GM19372 (cell line): ENCODE measurements at regions not wholly inside any gene's neighbourhood (a gene's known extent, or its start where the extent isn't known, plus 50 kb on each side); places are given as distances from the start of the nearest gene placed in this dataset.

ENCODE experiments used
- ATAC-seq: cut with Tn5 transposase; IDR thresholded peaks from one replicate; pipeline ENCODE4 v1.9.1; 2021; ENCODE audit warnings: mild to moderate bottlenecking, low read depth, moderate library complexity; ENCODE audit not compliant: unreplicated experiment

DNA sequence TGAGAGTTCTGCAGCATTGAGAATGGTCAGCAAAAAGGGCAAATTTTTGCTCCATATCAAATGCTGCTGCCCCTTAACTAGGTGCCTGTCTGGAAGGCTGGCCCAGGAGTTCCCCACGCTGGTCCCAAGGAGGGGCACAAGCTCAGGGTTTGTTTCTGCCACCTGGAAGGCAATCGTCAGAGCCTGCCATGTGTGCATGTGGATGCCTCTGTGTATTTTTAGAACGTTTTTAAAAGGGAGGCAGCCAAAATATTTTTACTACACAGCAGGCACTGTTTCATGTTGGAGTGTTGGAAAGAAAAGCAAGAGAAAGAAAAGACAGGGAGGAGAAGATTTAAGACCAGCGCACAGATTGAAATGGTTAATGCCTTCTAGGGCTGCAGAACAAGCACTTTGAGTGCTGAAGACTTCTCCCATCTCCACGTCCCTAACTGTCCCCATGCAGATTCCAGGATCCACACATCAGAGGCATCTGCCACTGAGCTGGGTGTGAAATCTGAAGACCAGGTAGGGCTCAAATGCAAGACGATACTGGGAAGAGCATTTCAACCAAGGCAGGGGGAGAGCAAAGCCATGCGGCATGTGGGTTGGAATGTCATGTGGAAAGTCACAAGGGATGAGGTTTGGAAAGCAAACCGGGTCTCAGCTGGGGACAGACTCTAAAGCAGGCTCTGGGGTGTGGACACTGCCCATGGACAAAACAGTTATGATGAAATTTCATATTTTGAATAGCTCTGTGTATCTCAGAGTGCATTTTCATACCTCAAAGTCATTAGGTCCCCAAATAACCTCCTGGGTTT lies 557.2 kb downstream of the BCL11B start:
- ATAC-seq: no peak

- no peak for ATAC-seq
Measured at GRCh38 chr14:98716133-98716532, 555.9 kb downstream of the BCL11B start.

DNA sequence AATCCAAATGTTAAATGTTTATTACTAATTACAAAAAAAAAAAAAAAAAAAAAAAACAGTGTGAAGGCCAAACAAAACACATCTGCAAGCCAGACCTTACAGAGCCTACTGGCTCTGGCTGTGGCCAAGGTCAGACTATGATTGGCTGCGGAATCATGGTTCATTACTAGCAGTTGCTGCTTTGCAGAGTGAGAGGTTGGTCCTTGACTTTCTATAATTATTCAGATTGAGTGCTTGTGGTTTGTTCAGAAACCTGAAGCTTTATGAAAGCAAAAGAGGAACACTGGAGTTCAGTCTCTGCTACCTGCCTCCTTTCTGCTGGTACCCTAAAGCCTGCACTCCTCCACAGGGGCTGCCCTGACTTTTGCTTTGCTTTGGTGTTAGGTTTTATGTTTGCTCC lies 550.9 kb downstream of the BCL11B start:
- ATAC-seq: no peak

GRCh38 chr14:98724734-98725133 lies 547.3 kb downstream of the BCL11B start:
- no peak for ATAC-seq

- no peak for ATAC-seq
Measured at GRCh38 chr14:98725191-98725590, 546.8 kb downstream of the BCL11B start.

DNA sequence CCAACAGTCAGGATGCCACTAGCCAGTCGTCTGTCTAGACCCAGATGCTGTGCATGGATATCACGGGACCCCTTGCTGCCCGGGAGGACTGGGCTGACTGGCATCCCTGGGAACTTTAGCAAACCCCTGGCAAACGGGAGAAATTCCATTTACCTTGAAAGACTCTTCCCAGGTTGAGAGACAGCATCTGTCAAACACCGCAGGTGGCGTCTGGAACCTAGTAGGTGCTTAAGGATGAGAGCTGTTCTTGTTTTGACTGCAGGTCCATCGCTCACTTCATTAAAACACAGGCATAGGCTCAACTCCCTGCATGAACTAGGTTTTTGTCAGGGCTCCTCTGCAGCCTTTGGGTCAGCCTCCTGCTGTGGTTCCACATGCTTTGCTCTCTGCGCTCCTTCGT lies 546.3 kb downstream of the BCL11B start:
- no peak for ATAC-seq

GRCh38 chr14:98726585-98727405 lies 545.2 kb downstream of the BCL11B start:
- no peak for ATAC-seq

- no peak for ATAC-seq
Measured at GRCh38 chr14:98728024-98728423, 544.0 kb downstream of the BCL11B start.

- no peak for ATAC-seq
Measured at GRCh38 chr14:98728836-98729235, 543.2 kb downstream of the BCL11B start.

DNA sequence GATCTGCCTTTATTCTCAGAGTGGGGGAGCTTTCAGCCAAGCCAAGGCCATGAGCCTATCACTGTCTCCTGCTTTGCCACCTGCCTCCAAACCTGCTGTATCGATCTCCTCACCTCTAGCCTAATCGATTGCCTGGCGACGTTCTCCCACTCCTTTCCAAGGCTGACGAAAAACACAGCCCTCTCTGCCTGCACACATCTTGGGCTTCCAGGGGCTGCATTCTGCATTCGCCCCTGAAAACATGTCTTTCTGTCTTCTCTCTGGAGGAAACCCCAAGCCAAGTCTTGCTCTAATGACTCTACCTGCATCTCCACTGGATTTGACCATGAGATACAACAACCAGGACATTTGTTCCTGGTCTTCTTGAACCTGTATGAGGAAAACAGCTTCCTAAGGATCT lies 540.7 kb downstream of the BCL11B start:
- ATAC-seq: no peak

- ATAC-seq: no peak
Measured at GRCh38 chr14:98731701-98732100, 540.3 kb downstream of the BCL11B start.

- no peak for ATAC-seq
Measured at GRCh38 chr14:98733536-98733935, 538.5 kb downstream of the BCL11B start.

DNA sequence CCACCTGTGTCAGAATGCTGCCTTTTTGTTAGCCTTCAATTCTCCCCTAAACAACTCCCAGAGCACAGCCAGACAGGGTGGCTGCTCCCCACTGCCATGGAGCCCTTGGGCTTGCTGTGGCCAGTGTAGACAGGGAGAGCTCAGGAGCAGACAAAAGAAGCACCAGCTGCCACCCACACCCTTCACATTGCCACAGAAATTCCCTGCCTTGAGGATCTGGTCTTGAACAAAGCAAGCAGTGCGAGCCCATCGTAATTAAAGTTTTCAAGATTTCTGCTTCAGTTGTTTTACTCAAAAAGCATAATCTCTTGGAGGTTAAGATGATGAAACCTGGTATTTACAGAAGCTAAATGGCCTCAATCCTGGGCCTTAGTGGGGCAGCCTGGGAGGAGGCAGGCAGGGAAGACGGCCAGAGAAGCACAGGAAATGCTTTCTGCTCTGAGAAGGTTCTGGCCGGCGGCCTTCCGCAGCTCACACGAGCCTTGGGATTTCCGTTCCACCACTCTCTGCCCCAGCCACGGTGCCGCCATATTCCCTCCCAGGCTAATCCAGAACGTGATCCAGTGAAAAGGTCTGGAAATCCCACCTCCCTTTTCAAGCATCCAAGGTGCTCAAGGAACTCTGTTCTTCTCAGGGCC lies 535.2 kb downstream of the BCL11B start:
- no peak for ATAC-seq

DNA sequence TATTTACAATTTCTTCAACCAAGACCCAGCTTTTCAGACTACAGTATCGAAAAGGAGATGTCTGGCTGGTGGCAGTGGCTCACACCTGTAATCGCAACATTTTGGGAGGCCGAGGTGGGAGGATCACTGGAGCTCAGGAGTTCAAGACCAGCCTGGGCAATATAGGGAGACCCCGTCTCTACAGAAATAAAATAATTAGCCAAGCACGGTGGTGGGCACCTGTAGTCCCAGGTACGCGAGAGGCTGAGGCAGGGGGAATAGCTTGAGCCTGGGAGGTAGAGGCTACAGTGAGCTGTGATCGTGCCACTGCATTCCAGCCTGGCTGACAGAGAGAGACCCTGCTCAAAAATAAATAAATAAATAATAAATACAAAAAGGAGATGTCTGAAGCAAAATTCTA lies 530.5 kb downstream of the BCL11B start:
- no peak for ATAC-seq

GRCh38 chr14:98742001-98742400 lies 530.0 kb downstream of the BCL11B start:
- no peak for ATAC-seq

- ATAC-seq: no peak
Measured at GRCh38 chr14:98743536-98743935, 528.5 kb downstream of the BCL11B start.

DNA sequence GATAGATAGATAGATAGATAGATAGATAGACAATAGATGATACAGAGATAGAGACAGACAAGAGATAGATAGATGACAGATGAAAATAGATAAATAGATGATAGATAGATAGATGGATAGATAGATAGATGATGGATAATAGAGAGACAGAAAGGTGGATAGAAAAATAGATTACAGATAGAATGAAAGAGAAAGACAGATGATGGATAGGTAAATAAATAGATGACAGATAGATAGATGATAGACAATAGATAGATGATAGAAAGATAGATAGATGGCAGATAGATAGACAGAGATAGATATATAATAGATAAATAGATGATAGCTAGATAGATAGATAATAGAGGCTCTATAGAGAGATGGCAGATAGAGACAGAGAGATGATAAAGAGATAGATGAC lies 523.0 kb downstream of the BCL11B start:
- no peak for ATAC-seq

DNA sequence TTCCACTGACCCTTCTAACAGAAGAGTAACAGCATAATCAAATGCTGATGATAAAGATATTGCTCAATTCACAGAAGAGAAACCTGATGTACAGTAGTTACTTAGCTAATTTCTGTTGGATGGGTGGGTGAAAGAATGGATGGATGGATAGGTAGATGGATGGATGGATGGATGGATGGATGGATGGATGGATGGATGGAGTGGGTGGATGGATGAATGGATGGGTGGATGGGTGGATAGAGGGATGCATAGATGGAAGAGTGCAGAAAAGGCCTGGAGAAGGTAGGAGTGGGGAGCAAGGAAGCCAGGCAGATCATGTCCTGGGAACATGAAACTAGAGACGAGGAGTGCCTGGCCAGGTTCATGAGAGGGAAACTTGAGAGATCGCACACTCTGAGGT lies 520.9 kb downstream of the BCL11B start:
- no peak for ATAC-seq

GRCh38 chr14:98752660-98753059 lies 519.3 kb downstream of the BCL11B start:
- no peak for ATAC-seq

GRCh38 chr14:98754343-98755020 lies 517.5 kb downstream of the BCL11B start:
- ATAC-seq: no peak

- no peak for ATAC-seq
Measured at GRCh38 chr14:98756749-98757148, 515.2 kb downstream of the BCL11B start.
